ENCODE measurements at regions not wholly inside any gene's neighbourhood (a gene's known extent, or its start where the extent isn't known, plus 50 kb on each side); places are given as distances from the start of the nearest gene placed in this dataset.
A peak's percentile ranks its signal among the peaks of the same experiment; 100 is the strongest.

GRCh38 chr21:17976691-17977090 lies 157.5 kb upstream of the C21orf91 start:
- DNase-seq: no peak

DNA sequence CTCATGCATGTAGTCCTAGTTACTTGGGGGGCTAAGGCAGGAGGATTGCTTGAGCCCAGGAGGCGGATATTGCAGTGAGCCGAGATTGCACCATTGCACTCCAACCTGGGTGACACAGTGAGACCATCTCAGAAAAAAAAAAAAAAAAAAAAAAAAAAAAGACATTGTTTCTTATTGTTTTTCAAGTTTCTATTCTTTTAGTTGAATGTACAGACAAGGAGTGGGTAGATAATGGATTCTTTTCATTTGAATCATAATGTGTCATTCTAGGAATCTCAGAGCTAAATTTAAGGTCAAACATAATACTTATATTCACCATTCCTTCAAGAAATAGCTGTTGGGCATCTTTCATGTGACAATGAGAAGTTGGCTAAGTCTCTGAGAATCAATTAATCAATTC lies 157.0 kb upstream of the C21orf91 start:
- no peak for DNase-seq

GRCh38 chr21:17967319-17967718 lies 148.2 kb upstream of the C21orf91 start:
- no peak for DNase-seq

GRCh38 chr21:17964716-17965115 lies 145.6 kb upstream of the C21orf91 start:
- no peak for DNase-seq

GRCh38 chr21:17964199-17964598 lies 145.0 kb upstream of the C21orf91 start:
- DNase-seq: no peak

- no peak for DNase-seq
Observed at GRCh38 chr21:17950591-17950990, 131.4 kb upstream of the C21orf91 start.

DNA sequence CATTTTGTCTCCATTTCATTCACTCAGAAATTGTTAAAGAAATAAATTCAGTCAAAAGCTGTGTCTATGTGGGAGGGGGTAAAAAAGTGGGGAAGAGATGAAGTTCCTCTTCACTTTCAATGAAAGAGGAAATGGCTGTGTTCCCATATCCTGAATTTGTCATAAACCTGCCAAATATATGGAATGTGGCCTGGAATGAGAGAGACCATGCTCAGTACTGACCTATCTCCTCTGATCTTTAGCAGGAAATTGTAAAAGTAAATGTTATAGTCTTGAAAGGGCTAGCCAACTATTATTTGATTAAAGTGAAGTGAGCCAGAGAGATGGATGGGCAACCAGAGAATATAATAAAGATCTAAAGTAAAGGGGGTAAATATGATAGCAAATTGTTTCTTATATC lies 130.3 kb upstream of the C21orf91 start:
- DNase-seq: no peak

DNA sequence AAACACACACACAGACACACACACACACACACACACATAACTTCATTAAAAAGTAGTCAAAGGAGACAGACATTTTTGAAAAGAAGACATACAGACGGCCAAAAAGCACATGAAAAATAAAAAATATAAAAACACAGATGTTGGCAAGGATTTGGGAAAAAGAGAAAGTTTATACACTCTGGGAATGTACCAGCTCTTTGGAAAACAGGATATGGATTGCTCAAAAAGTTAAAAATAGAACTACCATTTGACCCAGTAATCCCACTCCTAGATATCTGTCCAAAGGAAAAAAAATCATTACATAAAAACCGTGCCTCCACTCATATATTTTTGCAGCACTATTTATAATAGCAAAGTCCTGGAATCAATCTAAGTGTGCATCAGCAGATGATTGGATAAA lies 128.4 kb upstream of the C21orf91 start:
- no peak for DNase-seq

GRCh38 chr21:17931080-17931479 lies 111.9 kb upstream of the C21orf91 start:
- DNase-seq: no peak

DNA sequence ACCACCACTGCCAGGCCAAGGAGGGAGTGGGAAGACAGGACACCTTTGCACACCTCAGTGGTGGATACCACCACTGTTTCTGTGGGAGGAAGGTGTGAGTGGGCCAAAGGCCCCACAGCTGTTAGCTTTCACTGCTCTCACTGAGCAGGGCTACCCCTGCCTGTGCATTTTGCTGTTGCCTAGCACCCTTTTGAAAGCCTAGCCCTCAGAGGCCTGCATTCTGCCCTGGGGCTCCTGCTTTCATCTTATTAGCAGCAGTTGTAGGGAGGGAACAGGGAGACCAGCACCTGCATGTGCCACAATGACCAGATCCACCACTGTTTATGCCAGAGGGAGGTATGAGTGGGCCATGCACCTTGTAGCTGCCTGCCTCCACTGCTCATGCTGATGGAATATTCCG lies 110.9 kb upstream of the C21orf91 start:
- DNase-seq: no peak

DNA sequence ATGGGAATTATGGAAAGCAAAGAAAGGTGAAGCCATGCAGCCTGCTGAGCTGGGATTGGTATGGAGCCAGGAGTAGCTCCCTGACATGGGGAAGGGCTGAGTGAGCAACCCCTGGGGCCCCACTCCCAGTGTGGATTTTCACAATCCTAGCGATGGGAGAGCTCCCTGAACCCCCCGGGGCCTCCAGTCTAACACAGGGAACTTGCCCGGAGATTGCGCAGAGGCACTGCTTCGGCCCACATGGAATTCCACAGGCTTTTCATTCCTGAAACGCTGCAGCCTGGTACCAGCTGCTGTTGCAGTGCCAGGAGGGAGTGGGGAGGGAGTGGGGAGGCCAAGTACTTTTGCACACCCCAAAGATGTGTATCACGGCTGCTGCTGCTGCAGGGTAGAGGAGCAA lies 110.4 kb upstream of the C21orf91 start:
- DNase-seq: no peak

DNA sequence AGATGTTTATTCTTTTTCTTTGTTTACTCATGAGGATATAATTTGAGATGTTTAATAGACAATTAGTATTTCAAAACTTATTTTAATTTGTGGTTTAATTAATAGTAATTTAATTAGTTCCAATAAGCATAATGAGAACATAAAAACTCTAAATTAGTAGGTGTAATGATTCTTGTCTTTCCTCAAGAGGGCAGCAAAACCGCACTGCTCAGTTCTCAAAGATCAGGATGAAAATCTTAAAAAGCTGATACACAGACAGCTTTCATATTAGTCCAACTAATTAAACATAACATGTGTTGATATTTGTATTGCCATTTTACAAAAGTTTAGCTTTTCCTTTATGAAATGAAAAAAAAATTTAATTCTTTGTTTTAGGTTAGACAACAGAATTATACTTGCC lies 106.7 kb upstream of the C21orf91 start:
- DNase-seq: peak; percentile 23

GRCh38 chr21:17925000-17925610 lies 105.9 kb upstream of the C21orf91 start:
- peak; percentile 62 for DNase-seq

GRCh38 chr21:17921579-17922530 lies 102.7 kb upstream of the C21orf91 start:
- DNase-seq: no peak

DNA sequence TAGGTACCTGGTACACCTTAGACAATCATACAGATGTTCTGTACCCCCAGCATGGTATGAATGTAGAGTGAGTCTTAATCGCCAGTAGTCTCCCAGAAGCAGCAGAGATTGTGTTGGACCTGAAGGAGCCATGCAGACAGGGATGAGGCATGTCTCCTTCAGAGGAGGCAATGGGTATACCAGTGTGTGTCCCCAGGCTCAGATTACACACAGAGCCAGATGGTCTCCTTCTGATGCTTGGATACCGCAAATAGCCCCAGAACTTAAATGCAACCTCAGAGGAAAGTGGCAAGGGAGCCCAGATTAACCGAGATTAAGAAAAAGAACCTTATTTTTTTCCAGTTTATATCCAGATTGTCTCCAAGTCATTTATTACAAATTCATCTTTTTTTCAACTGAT lies 96.8 kb upstream of the C21orf91 start:
- DNase-seq: no peak

DNA sequence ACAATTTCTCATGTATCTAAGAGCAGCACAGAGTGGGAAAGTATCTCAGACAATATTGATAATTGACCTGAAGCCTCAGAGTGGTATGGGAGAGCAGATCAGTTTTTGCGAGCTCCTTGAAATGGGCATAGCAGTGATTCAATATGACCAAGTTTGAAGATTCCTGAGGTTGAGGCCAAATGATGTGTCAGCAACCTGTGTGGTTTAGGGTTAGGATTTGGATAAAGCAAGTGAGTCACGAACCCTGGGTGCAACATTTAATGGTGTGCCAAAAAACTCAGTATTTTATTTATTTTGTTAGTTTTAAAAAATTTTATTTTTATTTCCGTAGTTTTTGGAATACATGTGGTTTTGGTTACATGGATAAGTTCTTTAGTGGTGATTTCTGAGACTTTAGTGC lies 92.5 kb upstream of the C21orf91 start:
- DNase-seq: no peak

DNA sequence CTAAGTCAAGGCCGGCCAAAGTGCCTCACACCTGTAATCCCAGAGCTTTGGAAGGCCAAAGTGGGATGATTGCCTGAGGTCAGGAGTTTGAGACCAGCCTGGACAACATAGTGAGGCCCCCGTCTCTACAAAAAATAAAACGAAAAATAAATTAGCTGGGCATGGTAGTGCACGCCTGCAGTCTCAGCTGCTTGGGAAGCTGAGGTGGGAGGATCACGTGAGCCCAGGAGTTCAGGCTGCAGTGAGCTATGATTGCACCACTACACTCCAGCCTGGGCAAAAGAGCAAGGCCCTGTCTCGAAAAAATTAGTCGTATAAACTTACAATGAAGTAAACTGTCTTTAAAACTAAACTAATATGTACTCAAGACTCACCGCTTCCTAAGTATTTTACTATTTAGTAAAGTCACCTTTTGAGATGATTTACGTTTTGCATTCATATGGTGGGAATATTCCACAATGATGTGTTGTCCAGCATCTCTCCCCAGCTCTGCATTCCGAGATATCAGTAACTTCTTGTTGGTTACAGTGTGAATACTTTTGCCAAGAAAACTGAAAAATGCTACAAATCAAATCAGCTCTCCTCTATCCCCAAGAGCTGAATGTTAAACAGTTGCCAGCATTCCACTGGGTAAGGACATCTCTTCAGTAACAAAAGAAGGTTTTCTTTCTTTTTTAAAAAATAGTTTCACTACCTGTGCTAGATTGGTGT lies 84.9 kb upstream of the C21orf91 start:
- no peak for DNase-seq

- DNase-seq: peak; percentile 52
Observed at GRCh38 chr21:17903029-17903806, 84.1 kb upstream of the C21orf91 start.

GRCh38 chr21:17901458-17902079 lies 82.4 kb upstream of the C21orf91 start:
- DNase-seq: no peak

- no peak for DNase-seq
Observed at GRCh38 chr21:17900990-17901385, 81.8 kb upstream of the C21orf91 start.

DNA sequence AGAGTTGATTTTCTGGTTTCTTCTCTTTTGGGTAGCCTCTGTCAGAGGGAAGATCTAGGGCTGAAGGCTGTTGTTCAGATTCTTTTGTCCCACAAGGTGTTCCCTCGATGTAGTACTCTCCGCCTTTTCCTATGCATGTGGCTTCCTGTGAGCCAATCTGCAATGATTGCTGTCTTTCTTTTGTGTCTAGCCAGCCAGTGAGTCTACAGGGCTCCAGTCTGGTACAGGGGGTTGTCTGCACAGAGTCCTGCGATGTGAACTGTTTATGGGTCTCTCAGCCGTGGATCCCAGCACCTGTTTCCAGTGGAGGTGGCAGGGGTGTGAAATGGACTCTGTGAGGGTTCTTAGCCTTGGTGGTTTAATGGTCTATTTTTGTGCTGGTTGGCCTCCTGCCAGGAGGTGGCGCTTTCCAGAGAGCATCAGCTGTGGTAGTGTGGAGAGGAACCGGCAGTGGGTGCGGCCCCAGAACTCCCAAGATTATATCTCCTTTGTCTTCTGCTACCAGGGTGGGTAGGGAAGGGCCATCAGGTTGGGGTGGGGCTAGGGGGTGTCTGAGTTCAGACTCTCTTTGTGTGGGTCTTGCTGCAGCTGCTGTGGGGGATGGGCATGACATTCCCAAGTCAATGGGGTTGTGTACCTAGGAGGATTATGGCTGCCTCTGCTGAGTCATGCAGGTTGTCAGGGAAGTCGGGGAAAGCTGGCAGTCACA lies 81.3 kb upstream of the C21orf91 start:
- no peak for DNase-seq

GRCh38 chr21:17889171-17889570 lies 70.0 kb upstream of the C21orf91 start:
- DNase-seq: no peak
